Type B pancreatic cell (in vitro differentiated cells): ENCODE measurements at regions not wholly inside any gene's neighbourhood (a gene's known extent, or its start where the extent isn't known, plus 50 kb on each side); places are given as distances from the start of the nearest gene placed in this dataset.

Experiments used
- DNase-seq: peaks from one replicate; pipeline ENCODE4 v3.0.0; 2021; ENCODE audit warnings: mixed read lengths; ENCODE audit not compliant: unreplicated experiment; ENCODE audit errors: extremely low spot score
- H3K27ac Mint-ChIP-seq: 2 replicates; pipeline ENCODE4 v1.8.0; 2021; ENCODE audit warnings: mild to moderate bottlenecking, mixed read lengths
- H3K27me3 Mint-ChIP-seq: 2 replicates; pipeline ENCODE4 v1.8.0; 2021; ENCODE audit warnings: mixed read lengths
- H3K36me3 Mint-ChIP-seq: 2 replicates; pipeline ENCODE4 v1.8.0; 2021; ENCODE audit warnings: mixed read lengths
- H3K4me1 Mint-ChIP-seq: one replicate; pipeline ENCODE4 v1.8.0; 2021; ENCODE audit warnings: mixed read lengths; ENCODE audit not compliant: unreplicated experiment
- H3K4me3 Mint-ChIP-seq: 2 replicates; pipeline ENCODE4 v1.8.0; 2021; ENCODE audit warnings: mild to moderate bottlenecking, mixed read lengths
- H3K9me3 Mint-ChIP-seq: 2 replicates; pipeline ENCODE4 v1.8.0; 2021; ENCODE audit warnings: mixed read lengths
- CTCF ChIP-seq: fragments of 200-600 bp; sonication (generic); conservative IDR thresholded peaks from 2 replicates; pipeline ENCODE4 v1.5.0; 2021; ENCODE audit warnings: antibody characterized with exemption, mild to moderate bottlenecking

DNA sequence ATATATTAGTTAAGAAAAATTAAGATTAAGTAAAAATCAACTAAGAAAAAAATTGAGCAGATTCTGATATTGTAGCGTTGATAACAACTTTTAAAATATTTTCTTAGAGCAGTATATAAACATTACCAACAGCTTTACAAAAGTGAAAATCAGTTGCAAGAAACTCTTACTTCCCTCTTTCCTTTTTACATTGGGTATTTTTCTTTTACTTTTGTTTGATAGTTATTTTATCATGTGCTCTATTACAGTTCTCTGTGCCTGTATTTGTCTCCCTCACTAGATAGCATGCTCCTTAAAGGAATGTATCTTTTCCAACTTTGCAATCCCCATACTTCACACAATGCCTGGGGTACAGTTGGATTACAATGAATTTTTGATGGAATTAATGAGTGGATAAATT, 87.5 kb upstream of the P3H2 start:
- no peaks in the 10 kb centered on the region for H3K36me3 Mint-ChIP-seq
- no peak overlapping the region for H3K4me3 Mint-ChIP-seq
- H3K27me3 Mint-ChIP-seq = no peaks in the 10 kb centered on the region
- no peaks in the 10 kb centered on the region for H3K4me1 Mint-ChIP-seq
- DNase-seq = no peak
- no peaks in the 10 kb centered on the region for H3K9me3 Mint-ChIP-seq
- TF ChIP-seq CTCF = no peak
- no peak overlapping the region for H3K27ac Mint-ChIP-seq

- no peak for TF ChIP-seq CTCF
- Mint-ChIP-seq H3K27me3 (no peaks in the 10 kb centered on the region), H3K36me3 (no peaks in the 10 kb centered on the region), H3K4me1 (no peaks in the 10 kb centered on the region), H3K4me3 (no peak overlapping the region), H3K27ac (no peak overlapping the region), H3K9me3 (no peaks in the 10 kb centered on the region)
- no peak for DNase-seq
These were observed 85.0 kb upstream of the P3H2 start for GRCh38 chr3:190205739-190206138.

DNA sequence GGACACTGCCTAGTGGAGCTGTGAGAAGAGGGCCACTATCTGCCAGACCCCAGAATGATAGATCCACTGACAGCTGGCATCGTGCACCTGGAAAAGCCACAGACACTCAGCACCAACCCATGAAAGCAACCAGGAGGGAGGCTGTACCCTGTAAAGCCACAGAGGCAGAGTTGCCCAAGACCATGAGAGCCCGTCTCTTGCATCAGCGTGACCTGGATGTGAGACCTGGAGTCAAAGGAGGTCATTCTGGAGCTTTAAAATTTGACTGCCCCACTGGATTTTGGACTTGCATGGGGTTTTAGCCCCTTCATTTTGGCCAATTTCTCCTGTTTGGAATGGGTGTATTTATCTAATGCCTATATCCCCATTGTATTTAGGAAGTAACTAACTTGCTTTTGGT, 83.5 kb upstream of the P3H2 start:
- H3K9me3 Mint-ChIP-seq = no peaks in the 10 kb centered on the region
- H3K27me3 Mint-ChIP-seq = no peaks in the 10 kb centered on the region
- no peaks in the 10 kb centered on the region for H3K36me3 Mint-ChIP-seq
- no peak overlapping the region for H3K4me3 Mint-ChIP-seq
- no peak overlapping the region for H3K27ac Mint-ChIP-seq
- TF ChIP-seq CTCF = no peak
- no peaks in the 10 kb centered on the region for H3K4me1 Mint-ChIP-seq
- no peak for DNase-seq

GRCh38 chr3:190197346-190197763, 76.7 kb upstream of the P3H2 start:
- Mint-ChIP-seq H3K9me3 (no peaks in the 10 kb centered on the region), H3K4me3 (no peak overlapping the region), H3K4me1 (peaks cover 15% of the 10 kb centered on the region), H3K36me3 (no peaks in the 10 kb centered on the region), H3K27ac (no peak overlapping the region), H3K27me3 (no peaks in the 10 kb centered on the region)
- TF ChIP-seq CTCF = no peak
- no peak for DNase-seq

- H3K27me3 Mint-ChIP-seq = no peaks in the 10 kb centered on the region
- H3K9me3 Mint-ChIP-seq = no peaks in the 10 kb centered on the region
- H3K36me3 Mint-ChIP-seq = no peaks in the 10 kb centered on the region
- H3K27ac Mint-ChIP-seq = no peak overlapping the region
- H3K4me3 Mint-ChIP-seq = no peak overlapping the region
- peaks cover 15% of the 10 kb centered on the region for H3K4me1 Mint-ChIP-seq
- no peak for DNase-seq
- TF ChIP-seq CTCF = no peak
These were observed 73.8 kb upstream of the P3H2 start for GRCh38 chr3:190194506-190194905.

DNA sequence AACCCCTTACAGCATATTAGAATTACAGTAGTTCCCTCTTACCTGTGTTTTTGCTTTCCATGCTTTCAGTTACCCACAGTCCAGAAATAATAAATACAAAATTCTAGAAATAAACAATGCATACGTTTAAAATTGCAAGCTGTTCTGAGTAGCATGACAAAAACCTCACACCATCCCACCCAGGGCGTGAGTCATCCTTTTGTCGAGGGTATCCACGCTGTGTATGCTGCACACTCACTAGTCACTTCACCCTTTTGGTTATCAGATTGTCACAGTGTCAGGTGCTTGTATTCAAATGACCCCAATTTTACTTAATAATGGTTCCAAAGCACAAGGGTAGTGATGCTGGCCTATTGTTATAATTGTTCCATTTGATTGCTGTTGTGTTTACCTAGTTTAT, 72.5 kb upstream of the P3H2 start:
- no peak for DNase-seq
- TF ChIP-seq CTCF = no peak
- H3K27me3 Mint-ChIP-seq = no peaks in the 10 kb centered on the region
- H3K27ac Mint-ChIP-seq = no peak overlapping the region
- no peaks in the 10 kb centered on the region for H3K9me3 Mint-ChIP-seq
- H3K4me1 Mint-ChIP-seq = peaks cover 15% of the 10 kb centered on the region
- H3K4me3 Mint-ChIP-seq = no peak overlapping the region
- H3K36me3 Mint-ChIP-seq = no peaks in the 10 kb centered on the region
